Kidney epithelial cell (primary cell): ENCODE measurements at regions not wholly inside any gene's neighbourhood (a gene's known extent, or its start where the extent isn't known, plus 50 kb on each side); places are given as distances from the start of the nearest gene placed in this dataset.

Source experiments
- DNase-seq: peaks from one replicate; pipeline ENCODE4 v3.0.0-alpha.2; 2010; ENCODE audit warnings: low read depth
- H3K27me3 ChIP-seq: 2 replicates; pipeline ENCODE4 v1.6.0; 2011; ENCODE audit warnings: low read length; ENCODE audit not compliant: control insufficient read depth, insufficient read depth
- H3K36me3 ChIP-seq: 2 replicates; pipeline ENCODE4 v1.5.1; 2011; ENCODE audit warnings: low read length; ENCODE audit not compliant: control insufficient read depth, insufficient read depth
- H3K4me3 ChIP-seq: 2 replicates; pipeline ENCODE4 v1.5.1; 2011; ENCODE audit warnings: low read depth, mild to moderate bottlenecking, control low read depth, low read length
- CTCF ChIP-seq: IDR thresholded peaks from 2 replicates; pipeline ENCODE4 v1.5.1; 2011; ENCODE audit warnings: mild to moderate bottlenecking, moderate library complexity, low read length, control low read depth, inconsistent platforms; ENCODE audit not compliant: insufficient read depth, poor library complexity, severe bottlenecking

DNA sequence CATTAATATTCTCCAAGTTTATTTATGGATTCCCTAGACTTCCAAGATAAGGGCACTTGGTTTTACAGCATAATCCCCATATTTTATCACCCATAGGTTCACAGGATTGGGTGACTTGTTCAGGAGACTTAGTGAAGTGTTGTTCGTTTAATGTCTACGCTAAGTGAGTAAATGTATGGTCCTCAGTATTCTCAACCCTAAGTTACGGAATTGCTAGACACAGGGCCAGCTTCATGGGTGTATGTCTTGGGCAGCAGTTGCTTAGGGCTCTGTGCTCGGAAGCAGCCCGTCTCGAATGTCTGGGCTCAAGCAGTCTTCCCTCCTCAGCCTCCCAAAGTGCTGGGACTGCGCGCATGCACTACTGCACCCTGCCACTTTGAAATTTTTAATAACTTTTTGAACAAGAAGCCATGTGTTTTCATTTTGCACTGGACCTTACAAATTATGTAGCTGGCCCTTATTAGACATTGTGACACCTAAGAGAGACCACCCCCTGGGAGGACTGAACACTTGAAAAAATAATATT lies 91.5 kb upstream of the ZNF217 start:
- H3K36me3 ChIP-seq: no peaks in the 10 kb centered on the region
- no peaks in the 10 kb centered on the region for H3K27me3 ChIP-seq
- no peak overlapping the region for H3K4me3 ChIP-seq
- TF ChIP-seq CTCF: no peak
- no peak for DNase-seq

GRCh38 chr20:53683506-53683905 lies 89.9 kb upstream of the ZNF217 start:
- no peak for TF ChIP-seq CTCF
- H3K36me3 ChIP-seq: no peaks in the 10 kb centered on the region
- H3K27me3 ChIP-seq: no peaks in the 10 kb centered on the region
- no peak for DNase-seq
- H3K4me3 ChIP-seq: no peak overlapping the region

DNA sequence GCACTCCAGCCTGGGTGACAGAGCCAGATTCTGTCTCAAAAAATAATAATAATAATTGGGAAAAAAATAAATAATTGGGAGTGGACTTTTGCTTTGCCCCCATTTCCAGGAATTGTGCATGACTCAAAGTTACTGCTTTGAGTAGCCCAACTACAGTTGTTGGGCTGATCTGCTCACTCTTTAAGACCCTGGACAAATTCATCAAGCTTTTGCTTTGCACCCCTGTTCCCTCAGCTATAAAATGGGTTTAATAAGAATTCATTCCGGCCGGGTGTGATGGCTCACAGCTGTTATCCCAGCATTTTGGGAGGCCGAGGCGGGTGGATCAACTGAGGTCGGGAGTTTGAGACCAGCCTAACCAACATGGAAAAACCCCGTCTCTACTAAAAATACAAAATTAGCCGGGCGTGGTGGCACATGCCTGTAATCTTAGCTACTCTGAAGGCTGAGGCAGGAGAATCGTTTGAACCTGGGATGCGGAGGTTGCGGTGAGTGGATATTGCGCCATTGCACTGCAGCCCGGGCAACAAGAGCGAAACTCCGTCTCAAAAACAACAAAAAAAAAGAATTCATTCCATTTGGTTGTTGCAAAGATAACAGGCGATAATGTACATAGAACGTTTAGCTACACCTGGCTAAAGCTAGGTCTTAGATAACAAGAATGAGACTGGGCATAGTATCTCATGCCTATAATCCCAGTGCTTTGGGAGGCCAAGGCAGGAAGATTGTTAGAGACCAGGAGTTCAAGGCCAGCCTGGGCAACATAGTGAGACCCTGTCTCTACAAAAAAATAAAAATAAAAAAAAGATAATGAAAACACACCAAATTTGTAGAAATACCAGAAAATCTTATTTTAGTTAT lies 87.9 kb upstream of the ZNF217 start:
- TF ChIP-seq CTCF: no peak
- H3K4me3 ChIP-seq: no peak overlapping the region
- H3K36me3 ChIP-seq: no peaks in the 10 kb centered on the region
- no peak for DNase-seq
- no peaks in the 10 kb centered on the region for H3K27me3 ChIP-seq

DNA sequence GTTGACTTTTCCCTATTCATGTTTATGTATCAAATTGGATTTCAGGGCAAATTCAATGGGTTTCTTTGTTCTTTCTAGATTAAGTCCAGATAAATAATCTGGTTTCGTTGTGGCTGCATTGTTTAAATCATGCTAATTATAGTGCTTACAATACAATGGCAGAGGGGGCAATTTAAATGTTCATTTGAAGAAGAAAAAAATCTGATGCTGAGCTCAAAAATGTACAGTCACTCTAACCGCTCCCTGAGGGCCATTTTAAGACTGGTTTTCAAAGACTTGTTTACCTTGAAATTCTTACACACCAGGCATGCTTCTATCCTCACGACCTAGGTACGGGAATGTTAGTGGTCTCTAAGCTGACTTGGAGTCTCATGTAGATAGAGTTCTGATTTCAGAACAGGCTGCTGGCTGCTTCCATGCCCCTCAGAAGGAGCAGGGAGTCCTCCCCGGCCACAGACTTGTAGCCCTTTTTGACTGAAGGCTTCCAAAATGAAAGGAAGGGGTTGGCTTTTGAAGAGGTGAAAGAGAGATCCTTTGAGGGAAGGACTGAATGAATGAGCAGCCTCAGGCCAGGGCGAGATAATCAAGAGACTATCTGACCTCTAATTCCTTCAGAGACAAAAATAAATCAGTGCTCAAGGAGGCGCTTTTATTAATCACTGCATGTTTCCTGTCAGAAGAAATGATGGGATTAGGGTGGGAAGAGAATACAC lies 86.1 kb upstream of the ZNF217 start:
- no peak overlapping the region for H3K4me3 ChIP-seq
- no peak for DNase-seq
- H3K27me3 ChIP-seq: no peaks in the 10 kb centered on the region
- H3K36me3 ChIP-seq: no peaks in the 10 kb centered on the region
- no peak for TF ChIP-seq CTCF

- no peak for TF ChIP-seq CTCF
- Histone ChIP-seq H3K27me3 (no peaks in the 10 kb centered on the region), H3K4me3 (no peak overlapping the region), H3K36me3 (no peaks in the 10 kb centered on the region)
- no peak for DNase-seq
These were observed 85.5 kb upstream of the ZNF217 start for GRCh38 chr20:53678990-53679596.
